Spleen (tissue), 7 donors: ENCODE measurements at regions not wholly inside any gene's neighbourhood (a gene's known extent, or its start where the extent isn't known, plus 50 kb on each side); places are given as distances from the start of the nearest gene placed in this dataset.

Source experiments
- CTCF ChIP-seq, 11 experiments: fragments of 200-600 bp in 7 of 11; fragments of 450-650 bp in 4 of 11; sonication (generic) in 4 of 11; IDR thresholded peaks in 8 of 11; conservative IDR thresholded peaks in 3 of 11; 1 replicate in 7 of 11; 2 replicates in 4 of 11; pipeline versions ENCODE4 v1.4.0 to v1.8.0; 2016 to 2021; ENCODE audit warnings: antibody characterized with exemption in 11 of 11, inconsistent platforms in 4 of 11, mild to moderate bottlenecking in 1 of 11
- POLR2AphosphoS5 ChIP-seq, 3 donors: sonication (generic); formaldehyde crosslinking; IDR thresholded peaks; one replicate each; pipeline ENCODE4 v1.5.1; 2017; ENCODE audit warnings: antibody characterized with exemption in 3 of 3
- donor health status: DM: no; HTN: no; CAD: no; lungs with moderate emphysema.
- donor health status: DM: no; HTN: no; CAD: no.
- donor health status: DM: no; HTN: no; CAD: no.

- TF ChIP-seq CTCF (IDR thresholded peaks at IDR 0.05 in 8 of 11, conservative IDR thresholded peaks at IDR 0.05 in 3 of 11) (no peak), POLR2AphosphoS5 (IDR thresholded peaks at IDR 0.05) (peak in 2 of 3 donors; percentile 60 to 63)
Observed at GRCh38 chr1:201714542-201715329, 114.2 kb upstream of the IPO9 start.
